ENCODE measurements at regions not wholly inside any gene's neighbourhood (a gene's known extent, or its start where the extent isn't known, plus 50 kb on each side); places are given as distances from the start of the nearest gene placed in this dataset.

DNA sequence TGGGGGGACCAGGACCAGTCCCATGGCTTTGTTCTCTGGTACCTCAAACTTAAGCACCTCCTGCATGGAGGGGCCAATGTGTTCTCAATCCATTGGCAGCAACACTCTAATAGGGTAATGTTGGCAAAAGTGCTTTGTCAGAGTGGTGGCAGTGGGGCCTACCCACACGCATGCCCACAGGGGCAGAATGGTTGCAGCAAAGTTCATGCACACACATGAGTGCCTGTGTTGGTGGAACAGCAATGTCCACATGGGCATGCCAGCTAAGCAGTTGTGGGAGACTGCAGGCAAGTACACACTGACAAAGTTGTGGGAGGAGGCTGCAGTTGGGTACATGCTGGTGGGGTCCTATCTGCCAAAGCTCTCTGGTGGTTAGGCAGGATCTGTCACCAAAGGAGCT is 645.2 kb downstream of the ZNF385D start:
- no peak for DNase-seq (ENCODE audit: extremely low read depth, insufficient read length)
- no peaks in the 10 kb centered on the region for H3K36me3 ChIP-seq (ENCODE audit: control insufficient read depth, insufficient read depth, low read length)
- H3K4me3 ChIP-seq (replicated peaks; ENCODE audit: low read depth, low read length) = no peak overlapping the region
- H3K27me3 ChIP-seq (replicated peaks; ENCODE audit: control insufficient read depth, insufficient read depth, low read length) = no peaks in the 10 kb centered on the region
- TF ChIP-seq, protein P1, sequence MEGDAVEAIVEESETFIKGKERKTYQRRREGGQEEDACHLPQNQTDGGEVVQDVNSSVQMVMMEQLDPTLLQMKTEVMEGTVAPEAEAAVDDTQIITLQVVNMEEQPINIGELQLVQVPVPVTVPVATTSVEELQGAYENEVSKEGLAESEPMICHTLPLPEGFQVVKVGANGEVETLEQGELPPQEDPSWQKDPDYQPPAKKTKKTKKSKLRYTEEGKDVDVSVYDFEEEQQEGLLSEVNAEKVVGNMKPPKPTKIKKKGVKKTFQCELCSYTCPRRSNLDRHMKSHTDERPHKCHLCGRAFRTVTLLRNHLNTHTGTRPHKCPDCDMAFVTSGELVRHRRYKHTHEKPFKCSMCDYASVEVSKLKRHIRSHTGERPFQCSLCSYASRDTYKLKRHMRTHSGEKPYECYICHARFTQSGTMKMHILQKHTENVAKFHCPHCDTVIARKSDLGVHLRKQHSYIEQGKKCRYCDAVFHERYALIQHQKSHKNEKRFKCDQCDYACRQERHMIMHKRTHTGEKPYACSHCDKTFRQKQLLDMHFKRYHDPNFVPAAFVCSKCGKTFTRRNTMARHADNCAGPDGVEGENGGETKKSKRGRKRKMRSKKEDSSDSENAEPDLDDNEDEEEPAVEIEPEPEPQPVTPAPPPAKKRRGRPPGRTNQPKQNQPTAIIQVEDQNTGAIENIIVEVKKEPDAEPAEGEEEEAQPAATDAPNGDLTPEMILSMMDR (IDR thresholded peaks at IDR 0.05; ENCODE audit: insufficient read depth, low read length, poor library complexity, severe bottlenecking) = no peak

DNA sequence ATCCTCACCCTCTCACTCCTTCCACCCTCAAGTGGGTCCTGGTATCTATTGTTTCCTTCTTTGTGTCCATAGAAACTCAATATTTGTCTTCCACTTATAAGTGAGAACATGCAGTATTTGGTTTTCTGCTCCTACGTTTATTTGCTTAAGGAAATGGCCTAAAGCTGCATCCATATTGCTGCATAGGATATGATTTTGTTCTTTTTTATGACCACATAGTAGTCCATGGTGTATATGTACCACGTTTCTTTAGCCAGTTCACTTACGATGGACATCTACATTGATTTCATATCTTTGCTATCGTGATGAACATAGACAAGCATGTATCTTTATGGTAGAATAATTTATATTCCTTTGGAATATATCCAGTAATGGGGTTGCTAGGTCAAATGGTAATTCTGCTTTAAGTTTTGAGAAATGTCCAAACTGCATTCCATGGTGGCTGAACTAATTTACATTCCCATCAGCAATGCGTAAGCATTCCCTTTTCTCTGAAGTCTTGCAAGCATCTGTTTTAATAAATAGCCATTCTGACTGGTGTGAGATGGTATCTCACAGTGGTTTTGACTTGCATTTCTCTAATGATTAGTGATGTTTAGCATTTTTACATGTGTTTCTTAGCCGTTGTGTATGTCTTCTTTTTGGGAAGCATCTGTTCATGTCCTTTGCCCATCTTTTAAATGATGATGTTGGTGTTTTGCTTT is 650.2 kb downstream of the ZNF385D start:
- TF ChIP-seq, protein P1 (IDR thresholded peaks at IDR 0.05; ENCODE audit: insufficient read depth, low read length, poor library complexity, severe bottlenecking) = no peak
- DNase-seq (ENCODE audit: extremely low read depth, insufficient read length) = no peak
- Histone ChIP-seq H3K36me3 (ENCODE audit: control insufficient read depth, insufficient read depth, low read length) (no peaks in the 10 kb centered on the region), H3K27me3 (replicated peaks; ENCODE audit: control insufficient read depth, insufficient read depth, low read length) (no peaks in the 10 kb centered on the region), H3K4me3 (replicated peaks; ENCODE audit: low read depth, low read length) (no peak overlapping the region)

DNA sequence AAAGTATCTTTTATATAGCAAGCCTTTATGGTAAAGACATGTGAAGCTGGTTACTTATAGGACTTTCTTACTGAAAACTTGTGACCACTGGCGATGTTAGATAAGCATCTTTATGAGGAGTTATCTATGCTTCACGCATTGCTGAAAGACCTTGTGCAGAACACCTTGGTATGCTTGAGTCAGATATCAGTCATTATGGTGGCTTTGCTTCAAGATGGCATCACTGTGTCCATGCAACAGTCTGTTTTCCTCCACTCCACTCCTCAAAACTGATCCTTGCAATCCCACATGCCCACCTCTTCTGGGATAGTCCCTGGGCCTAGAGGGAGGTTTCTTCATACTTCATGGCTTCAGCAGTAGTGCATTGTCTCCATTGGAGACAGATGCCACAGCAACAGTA is 656.3 kb downstream of the ZNF385D start:
- Histone ChIP-seq H3K27me3 (replicated peaks; ENCODE audit: control insufficient read depth, insufficient read depth, low read length) (no peaks in the 10 kb centered on the region), H3K36me3 (ENCODE audit: control insufficient read depth, insufficient read depth, low read length) (no peaks in the 10 kb centered on the region), H3K4me3 (replicated peaks; ENCODE audit: low read depth, low read length) (no peak overlapping the region)
- TF ChIP-seq, protein P1 (IDR thresholded peaks at IDR 0.05; ENCODE audit: insufficient read depth, low read length, poor library complexity, severe bottlenecking) = no peak
- no peak for DNase-seq (ENCODE audit: extremely low read depth, insufficient read length)

DNA sequence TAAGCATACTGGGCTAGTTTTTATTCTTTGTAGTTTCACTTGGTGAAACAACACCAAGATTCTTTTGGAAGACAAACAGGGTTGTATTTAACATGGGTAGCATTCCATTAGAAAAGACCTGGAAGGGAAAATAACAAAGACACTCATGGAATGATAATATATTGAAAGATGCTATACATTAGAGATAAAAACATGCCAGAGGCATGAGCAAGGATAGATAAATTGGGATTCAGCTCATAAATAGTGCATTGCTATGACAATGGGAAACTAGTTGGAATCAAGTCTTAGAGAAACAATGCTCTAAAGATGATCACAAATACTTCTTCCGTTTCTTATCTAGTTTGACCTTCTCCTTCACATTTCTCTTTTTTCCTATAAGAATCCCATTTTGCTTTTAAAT is 677.4 kb downstream of the ZNF385D start:
- no peaks in the 10 kb centered on the region for H3K27me3 ChIP-seq (replicated peaks; ENCODE audit: control insufficient read depth, insufficient read depth, low read length)
- no peak for DNase-seq (ENCODE audit: extremely low read depth, insufficient read length)
- TF ChIP-seq, protein P1 (IDR thresholded peaks at IDR 0.05; ENCODE audit: insufficient read depth, low read length, poor library complexity, severe bottlenecking) = no peak
- H3K4me3 ChIP-seq (replicated peaks; ENCODE audit: low read depth, low read length) = no peak overlapping the region
- no peaks in the 10 kb centered on the region for H3K36me3 ChIP-seq (ENCODE audit: control insufficient read depth, insufficient read depth, low read length)

DNA sequence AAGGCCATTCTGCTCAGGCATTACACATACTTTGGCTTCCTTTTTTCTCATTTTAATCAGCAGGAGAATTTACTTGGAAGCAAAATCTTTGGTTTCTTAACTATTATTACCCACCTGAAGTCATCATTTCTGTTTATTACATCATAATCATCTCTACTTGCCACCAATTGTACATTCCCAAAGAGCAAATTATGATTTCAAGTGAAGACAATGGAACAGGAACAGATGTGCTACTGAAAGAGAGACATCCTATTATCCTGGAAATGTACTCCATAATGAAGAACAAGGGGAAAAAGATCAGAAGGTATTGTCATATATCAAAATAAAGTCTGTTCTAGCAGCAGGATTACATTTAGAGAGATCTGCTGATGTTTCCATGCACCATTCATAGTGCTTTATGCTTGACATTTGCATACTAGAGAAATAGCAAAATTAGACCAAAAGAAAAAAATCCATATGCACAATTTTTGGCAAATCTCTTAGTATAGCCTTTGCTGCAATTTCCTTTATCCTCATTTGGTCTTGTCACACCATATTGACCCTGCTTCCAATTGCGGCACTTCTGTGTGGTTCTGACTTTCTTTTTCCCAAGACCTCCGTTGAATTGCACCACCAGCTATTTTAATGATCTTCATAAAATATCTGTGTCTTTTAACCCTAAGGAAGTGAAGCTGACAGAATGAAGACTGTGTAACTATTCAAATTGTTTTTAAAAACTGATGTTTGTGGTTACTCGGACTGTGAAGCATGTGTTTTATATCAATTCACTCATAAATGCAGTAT is 683.8 kb downstream of the ZNF385D start:
- H3K4me3 ChIP-seq (replicated peaks; ENCODE audit: low read depth, low read length) = no peak overlapping the region
- H3K36me3 ChIP-seq (ENCODE audit: control insufficient read depth, insufficient read depth, low read length) = no peaks in the 10 kb centered on the region
- H3K27me3 ChIP-seq (replicated peaks; ENCODE audit: control insufficient read depth, insufficient read depth, low read length) = no peaks in the 10 kb centered on the region
- TF ChIP-seq, protein P1 (IDR thresholded peaks at IDR 0.05; ENCODE audit: insufficient read depth, low read length, poor library complexity, severe bottlenecking) = no peak
- no peak for DNase-seq (ENCODE audit: extremely low read depth, insufficient read length)

All from GM06990 (cell line).